HG02759 (cell line): ENCODE measurements at regions not wholly inside any gene's neighbourhood (a gene's known extent, or its start where the extent isn't known, plus 50 kb on each side); places are given as distances from the start of the nearest gene placed in this dataset.

Experiments used
- ATAC-seq: cut with Tn5 transposase; IDR thresholded peaks from one replicate; pipeline ENCODE4 v1.9.1; 2021; ENCODE audit warnings: mild to moderate bottlenecking, moderate library complexity; ENCODE audit not compliant: unreplicated experiment

- ATAC-seq = no peak
These were observed 183.7 kb downstream of the INO80D start for GRCh38 chr2:205902041-205902899.

DNA sequence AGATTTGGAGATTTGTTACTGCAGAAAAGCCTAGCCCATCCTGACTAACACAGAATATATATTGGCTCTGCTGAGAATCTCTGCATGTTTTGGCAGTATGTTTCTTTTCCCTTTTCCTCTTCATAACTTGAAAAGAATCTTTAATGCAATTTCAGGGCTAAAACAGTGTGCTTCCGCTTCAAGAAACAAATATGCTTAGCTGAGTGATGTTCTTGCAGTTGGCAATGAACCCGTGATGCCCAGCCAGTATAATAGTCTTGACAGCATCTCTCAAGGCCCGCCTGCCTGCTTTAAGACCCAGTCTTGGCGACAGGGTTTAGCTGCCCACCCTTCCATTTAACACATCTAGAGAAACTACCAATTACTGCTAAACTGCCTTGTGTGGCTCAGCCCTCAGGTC is 184.5 kb downstream of the INO80D start:
- no peak for ATAC-seq

GRCh38 chr2:205898744-205899143 is 187.2 kb downstream of the INO80D start:
- no peak for ATAC-seq

DNA sequence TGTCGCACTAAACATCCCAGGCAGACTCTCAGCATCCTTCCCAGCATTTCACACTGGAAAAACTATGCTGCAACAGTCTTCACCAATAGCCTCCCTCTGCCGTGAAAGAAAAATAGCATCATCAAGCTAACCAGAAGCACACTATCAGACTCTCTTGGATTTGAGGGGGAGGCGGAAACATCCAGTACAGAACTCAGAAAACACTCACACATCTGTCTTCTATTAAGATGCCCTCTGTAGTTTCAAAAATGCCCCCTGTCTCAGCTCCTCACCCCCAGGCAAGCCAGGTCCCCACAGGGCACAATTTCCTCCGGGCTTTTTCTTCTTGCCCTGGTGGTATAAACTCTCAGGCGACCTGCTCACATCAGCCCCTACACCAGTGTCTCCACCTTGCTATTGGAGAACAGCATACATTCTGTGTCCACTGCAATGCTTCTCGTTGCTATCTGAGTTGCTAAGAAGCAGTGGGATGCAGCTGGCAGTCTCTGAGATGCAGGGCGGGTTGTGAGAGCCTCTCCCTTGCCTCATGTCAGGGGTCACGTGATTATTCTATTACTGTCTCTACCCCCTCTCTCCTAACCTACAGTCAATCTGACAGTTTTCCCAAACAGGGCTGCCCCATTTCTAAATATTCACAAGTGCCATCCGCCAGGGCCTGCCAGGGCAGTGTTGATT is 189.9 kb downstream of the INO80D start:
- no peak for ATAC-seq

DNA sequence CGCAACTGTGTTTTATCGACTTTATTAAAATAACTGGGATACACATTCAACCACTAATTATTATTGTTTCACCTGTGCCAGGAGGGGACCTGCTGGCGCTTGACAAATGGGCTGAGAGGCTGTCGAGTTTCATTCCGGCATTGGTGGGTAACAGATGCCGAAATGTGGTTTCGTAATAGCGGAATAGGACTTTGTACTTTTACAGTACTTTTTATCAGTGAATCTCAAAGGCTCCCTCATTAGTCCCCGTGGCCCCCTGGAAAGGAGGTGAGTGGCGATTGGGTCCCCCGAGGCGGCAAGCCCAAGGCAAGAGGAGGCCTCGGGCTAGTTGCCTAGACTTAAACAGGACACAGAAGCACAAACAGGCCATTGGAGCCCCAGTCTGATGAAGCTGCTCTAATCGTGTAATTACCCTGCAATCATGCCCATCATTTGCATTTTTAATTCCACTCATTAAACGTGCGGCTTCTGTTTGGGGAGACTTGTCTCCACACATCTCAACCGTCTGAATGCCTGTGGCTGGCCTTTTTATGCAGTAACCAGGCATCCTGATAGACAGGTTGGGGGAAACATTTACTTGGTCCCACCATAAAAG is 193.2 kb downstream of the INO80D start:
- no peak for ATAC-seq

GRCh38 chr2:205892251-205892655 is 193.7 kb downstream of the INO80D start:
- no peak for ATAC-seq

GRCh38 chr2:205889114-205889513 is 196.9 kb downstream of the INO80D start:
- ATAC-seq = no peak

DNA sequence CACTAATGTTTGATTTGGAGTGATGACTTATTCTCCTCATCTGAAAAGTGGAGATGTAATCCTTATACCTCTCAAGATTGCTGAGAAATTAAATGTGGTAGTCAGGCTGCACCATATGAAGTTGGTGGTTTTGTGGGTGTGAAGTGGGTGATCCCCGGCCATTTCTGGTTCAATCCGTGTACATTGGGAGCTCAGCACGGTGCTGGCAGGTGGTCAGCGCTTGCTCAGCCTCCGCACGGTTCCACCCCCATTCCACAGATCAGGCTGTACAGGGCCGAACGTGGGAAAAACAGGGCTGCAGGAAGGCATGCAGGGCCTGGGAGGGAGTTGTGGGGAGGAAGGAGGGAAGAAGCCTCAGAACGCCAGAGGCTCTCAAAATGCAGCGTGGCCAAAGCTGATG is 198.3 kb downstream of the INO80D start:
- ATAC-seq = no peak

- peak; percentile 86 for ATAC-seq
These were observed 200.4 kb downstream of the INO80D start for GRCh38 chr2:205885492-205886099.

- ATAC-seq = no peak
These were observed 201.7 kb downstream of the NRP2 start for GRCh38 chr2:205883965-205884364.

DNA sequence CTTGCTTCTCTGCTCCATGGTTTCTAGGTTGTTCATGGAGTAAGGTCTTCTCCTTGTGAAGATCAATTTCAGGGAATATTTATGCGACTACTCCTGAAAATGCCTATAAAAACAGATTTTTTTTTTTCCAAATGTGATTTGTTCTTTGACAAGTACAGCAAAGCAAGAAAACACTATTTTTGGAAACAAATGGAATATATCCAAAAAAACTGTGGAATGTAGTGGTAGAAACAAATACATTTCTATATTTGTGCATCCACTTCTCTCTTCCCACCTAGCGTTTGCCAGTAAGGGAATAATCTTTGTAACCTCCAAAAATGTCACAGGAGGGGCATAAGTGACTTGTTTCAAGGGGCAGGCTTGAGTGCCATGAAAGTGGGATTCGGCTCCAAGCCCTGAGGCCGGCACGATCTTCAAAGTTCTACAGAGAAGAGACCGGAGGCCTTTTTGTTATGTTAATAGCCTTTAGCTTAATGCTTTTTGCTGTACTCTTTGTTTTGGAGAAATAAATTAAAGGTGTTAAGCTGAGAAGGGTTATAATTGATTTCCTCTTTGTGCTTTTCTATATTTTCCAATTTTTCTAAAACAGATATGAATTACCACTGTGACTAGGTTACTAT is 200.6 kb downstream of the NRP2 start:
- no peak for ATAC-seq

GRCh38 chr2:205880048-205880447 is 197.7 kb downstream of the NRP2 start:
- ATAC-seq = no peak

DNA sequence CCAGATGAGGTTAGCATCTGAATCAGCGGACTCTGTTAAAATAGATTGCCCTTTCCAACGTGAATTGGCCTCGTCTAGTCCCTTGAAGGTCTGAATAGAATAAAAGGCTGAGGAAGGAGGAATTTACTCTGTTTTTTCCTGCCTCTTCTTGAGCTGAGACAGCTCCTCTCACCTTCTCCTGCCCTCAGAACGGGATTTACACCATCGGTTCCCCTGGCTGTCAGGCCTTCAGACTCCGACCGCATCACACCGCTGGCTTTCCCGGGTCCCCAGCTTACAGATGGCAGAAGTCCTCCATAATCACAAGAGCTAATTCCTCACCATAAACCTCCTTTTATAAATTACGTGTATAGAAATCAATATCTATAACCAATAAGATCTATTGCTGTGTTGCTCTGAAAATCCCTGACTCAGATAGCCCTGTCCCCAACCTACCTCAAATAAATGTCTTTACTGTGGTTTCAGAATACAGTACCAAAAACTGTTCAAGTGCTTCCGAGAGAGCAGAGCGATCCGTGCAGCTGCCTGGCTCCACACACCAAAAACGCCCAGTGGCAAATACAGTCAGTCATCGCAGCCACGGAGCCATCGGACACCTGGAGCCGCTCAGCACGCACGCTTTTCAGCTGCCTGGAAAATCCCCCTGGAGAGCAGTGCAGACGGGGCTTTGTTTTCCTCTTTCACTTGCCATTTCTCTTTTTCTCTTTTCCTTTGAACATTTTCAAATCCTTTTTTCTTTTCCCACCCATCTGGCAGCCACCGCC is 196.9 kb downstream of the NRP2 start:
- no peak for ATAC-seq

- no peak for ATAC-seq
These were observed 195.2 kb downstream of the NRP2 start for GRCh38 chr2:205877496-205877895.

- ATAC-seq = no peak
These were observed 193.8 kb downstream of the NRP2 start for GRCh38 chr2:205876127-205876526.

- ATAC-seq = no peak
These were observed 190.4 kb downstream of the NRP2 start for GRCh38 chr2:205872716-205873115.

DNA sequence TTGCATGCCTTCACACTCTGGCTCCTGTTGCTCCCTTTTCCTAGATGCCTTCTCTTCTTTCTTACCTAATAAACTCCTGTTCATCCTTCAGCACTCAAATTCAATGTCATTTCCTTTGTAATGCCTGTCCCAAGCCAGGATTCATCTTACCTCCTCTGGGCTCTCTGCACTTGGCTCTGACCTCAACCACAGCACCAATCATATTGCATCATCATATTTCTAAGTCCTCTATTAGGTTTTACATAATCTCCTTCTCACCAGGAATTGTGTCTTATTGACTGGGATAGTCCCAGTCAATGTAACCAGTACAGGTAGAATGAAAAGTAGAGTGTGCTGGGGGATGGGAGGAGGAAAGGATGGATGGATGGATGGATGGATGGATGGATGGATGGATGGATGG is 187.1 kb downstream of the NRP2 start:
- no peak for ATAC-seq

DNA sequence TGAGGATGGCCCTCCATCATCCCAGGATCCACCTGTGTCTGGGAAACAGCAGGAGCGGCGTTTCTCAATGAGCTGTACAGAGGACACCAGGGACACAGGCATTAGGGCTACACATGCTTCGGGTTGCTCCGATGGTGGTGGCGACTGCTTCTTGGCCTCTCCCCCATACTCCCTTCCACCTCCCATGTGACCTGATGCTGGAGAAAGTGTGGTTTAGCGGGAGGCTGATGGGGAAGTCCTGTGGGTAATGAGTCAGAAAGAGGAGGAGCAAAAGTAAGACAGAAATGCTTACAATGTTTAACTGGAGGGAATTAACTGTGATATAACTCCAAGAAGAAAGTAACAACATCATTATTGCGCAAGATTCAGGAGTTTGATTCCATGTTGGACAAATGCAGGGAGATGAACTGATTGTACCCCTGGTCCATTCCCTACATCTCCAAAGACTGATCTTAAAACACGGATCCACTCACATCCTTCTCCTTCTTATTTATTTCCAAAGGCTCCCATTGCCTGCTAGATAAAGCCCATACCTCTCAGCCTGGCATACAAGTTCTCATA is 186.6 kb downstream of the NRP2 start:
- peak; percentile 78 for ATAC-seq

DNA sequence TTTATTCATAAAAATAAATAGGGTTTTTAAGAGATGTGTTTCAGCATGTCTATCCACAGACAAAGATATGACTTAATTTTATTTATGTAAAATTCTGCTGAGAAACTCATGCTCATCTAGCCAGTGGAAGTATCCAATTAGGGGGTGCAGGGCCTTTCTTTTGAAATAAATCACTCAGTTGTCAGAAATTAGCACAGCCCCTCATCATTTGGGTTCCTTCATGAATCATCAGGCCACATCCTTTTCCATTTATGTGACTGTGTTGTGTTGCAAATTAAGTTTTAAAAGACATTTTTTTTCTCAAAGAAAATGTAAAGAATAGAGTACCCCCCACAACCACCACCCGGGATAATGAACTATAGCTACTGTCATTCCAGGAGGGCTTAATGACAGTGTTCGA is 185.8 kb downstream of the NRP2 start:
- no peak for ATAC-seq

GRCh38 chr2:205867371-205867770 is 185.1 kb downstream of the NRP2 start:
- ATAC-seq = no peak
